Myocyte (in vitro differentiated cells): ENCODE measurements at regions not wholly inside any gene's neighbourhood (a gene's known extent, or its start where the extent isn't known, plus 50 kb on each side); places are given as distances from the start of the nearest gene placed in this dataset.

Experiments
- DNase-seq: peaks from one replicate; pipeline ENCODE4 v3.0.0-alpha.2; 2012; ENCODE audit warnings: low read depth

- DNase-seq, result no peak
Observed at GRCh38 chr17:59451706-59452105, 113.7 kb upstream of the DHX40 start.

- DNase-seq, result no peak
Observed at GRCh38 chr17:59454633-59455105, 110.7 kb upstream of the DHX40 start.

- DNase-seq, result no peak
Observed at GRCh38 chr17:59456428-59456827, 109.0 kb upstream of the DHX40 start.

- no peak for DNase-seq
Observed at GRCh38 chr17:59456923-59457615, 108.3 kb upstream of the DHX40 start.

GRCh38 chr17:59462385-59462784 lies 103.0 kb upstream of the DHX40 start:
- no peak for DNase-seq

GRCh38 chr17:59464246-59464645 lies 101.2 kb upstream of the DHX40 start:
- no peak for DNase-seq

- DNase-seq, result no peak
Observed at GRCh38 chr17:59465949-59466307, 99.5 kb upstream of the DHX40 start.

GRCh38 chr17:59466946-59467801 lies 98.2 kb upstream of the DHX40 start:
- DNase-seq, result no peak

GRCh38 chr17:59469786-59470485 lies 95.5 kb upstream of the DHX40 start:
- no peak for DNase-seq

GRCh38 chr17:59470624-59471297 lies 94.6 kb upstream of the DHX40 start:
- DNase-seq, result no peak

- DNase-seq, result no peak
Observed at GRCh38 chr17:59476413-59476812, 89.0 kb upstream of the DHX40 start.

- no peak for DNase-seq
Observed at GRCh38 chr17:59479141-59479540, 86.3 kb upstream of the DHX40 start.

GRCh38 chr17:59483860-59484259 lies 81.5 kb upstream of the DHX40 start:
- no peak for DNase-seq

- DNase-seq, result no peak
Observed at GRCh38 chr17:59485015-59485414, 80.4 kb upstream of the DHX40 start.

- peak; percentile 15 for DNase-seq
Observed at GRCh38 chr17:59485946-59486345, 79.5 kb upstream of the DHX40 start.

- DNase-seq, result no peak
Observed at GRCh38 chr17:59487161-59487873, 78.1 kb upstream of the DHX40 start.

- DNase-seq, result no peak
Observed at GRCh38 chr17:59488805-59489204, 76.6 kb upstream of the DHX40 start.

- peak; percentile 55 for DNase-seq
Observed at GRCh38 chr17:59490216-59490615, 75.2 kb upstream of the DHX40 start.

GRCh38 chr17:59491353-59492090 lies 73.9 kb upstream of the DHX40 start:
- DNase-seq, result no peak

- DNase-seq, result no peak
Observed at GRCh38 chr17:59492091-59492451, 73.3 kb upstream of the DHX40 start.
